ENCODE measurements at regions not wholly inside any gene's neighbourhood (a gene's known extent, or its start where the extent isn't known, plus 50 kb on each side); places are given as distances from the start of the nearest gene placed in this dataset.

DNA sequence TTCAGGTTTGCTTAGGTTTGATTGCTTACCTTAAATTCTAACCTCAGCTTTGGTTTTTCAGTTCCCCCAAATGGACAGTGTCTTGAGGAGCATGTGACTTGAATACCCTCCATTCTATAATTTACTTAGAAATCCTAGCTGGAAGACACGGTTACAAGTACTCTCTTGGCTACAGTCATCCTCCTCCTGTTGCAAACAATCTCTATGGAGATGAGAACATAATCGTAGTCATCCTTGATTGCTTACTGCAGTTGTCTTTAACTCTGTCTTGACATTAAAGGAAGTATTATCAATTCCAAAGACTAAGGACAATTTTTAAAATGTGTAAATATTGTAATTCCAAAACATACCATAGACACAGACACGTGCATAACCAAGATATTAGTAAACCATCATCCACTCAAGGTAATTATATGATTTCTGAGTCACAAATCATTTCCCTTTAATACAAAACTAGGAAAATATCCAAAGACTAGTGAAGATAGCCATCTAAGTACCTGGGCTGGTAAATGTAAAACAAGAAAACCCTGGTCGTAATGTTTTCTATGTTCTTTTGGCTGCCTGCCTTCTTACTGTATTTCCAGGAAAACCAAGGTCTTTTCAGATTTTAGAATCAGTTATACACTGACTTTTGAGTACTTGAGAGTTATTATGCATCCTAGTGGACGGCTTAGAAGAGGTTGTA lies 149.9 kb downstream of the CHRM3 start:
- DNase-seq = no peak
- no peak for ATAC-seq
- intact Hi-C loops (cut with DNase I) = no loop called here

DNA sequence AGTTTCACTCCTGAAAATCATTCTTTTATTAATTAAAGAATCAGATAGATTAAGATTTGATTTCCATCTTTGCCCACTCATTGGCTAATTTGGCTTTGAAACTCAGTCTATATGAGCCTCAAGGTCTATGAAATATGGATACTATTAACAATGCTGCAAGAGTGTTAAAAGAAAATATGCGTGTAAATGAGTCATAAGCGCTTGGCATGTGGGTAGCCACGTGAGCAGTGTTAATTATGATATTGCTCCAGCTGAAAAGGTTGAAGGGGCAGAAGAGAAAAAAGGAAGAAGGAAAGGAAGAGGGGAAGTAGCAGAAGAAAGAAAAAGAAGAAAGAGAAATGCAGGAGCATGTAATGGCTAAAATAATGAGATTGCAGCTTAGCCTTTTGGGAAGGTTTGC lies 151.4 kb downstream of the CHRM3 start:
- intact Hi-C loops (cut with DNase I) = no loop called here
- DNase-seq (no peak), ATAC-seq (no peak)

DNA sequence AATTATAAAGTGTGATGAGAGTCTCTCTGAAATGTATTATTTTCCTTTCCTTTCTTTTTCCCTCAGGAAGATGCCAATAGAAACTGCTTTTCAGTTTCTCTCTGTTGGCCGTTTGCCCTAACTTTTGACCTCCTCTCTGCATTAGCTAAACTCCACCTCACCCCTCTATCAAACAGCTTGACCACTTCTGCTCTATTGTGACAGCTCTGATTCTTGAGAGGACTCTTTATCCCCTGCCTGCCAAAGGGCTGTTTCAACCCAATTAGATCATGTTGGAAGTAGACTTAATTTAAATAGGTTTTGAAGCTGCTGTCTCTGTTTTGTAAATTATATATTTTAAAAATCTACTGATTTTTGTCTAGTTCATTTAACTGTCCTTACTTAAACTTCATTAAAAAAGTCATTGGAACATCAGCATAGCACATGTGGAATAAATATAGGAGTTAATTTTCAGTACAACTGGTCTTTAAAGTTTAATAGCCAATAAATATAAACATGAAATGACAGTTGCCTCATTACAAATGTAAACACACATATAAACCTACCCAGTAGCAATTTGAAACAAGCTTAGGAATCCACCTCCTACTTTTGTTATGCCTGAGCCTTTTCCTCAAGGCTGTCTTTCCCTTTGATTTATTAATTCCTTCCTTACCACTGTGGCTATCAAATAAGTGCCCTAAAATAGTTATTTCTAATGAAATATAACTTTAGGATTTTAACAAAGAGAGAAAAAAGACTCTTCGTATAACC lies 152.0 kb downstream of the CHRM3 start:
- DNase-seq = no peak
- ATAC-seq = no peak
- intact Hi-C loops (cut with DNase I) = no loop called here

DNA sequence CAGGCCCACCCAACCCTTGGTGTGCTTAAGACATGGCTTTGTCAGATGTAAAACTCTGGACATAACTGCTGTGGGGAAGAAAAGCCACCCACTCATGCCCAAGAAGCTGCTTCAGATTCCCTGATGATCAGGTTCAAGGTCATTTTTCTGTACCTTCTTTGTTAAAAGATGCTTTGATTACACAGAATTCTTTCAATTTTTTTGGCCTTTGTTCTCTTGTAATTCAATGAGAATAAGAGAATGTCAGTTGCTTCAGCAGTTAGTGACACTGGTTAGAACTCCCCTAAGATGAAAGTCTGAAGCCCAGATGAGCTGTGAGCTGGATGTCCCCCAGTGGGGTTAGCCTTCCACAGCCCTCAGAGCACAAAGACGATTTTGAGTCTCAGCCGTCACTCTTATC lies 152.7 kb downstream of the CHRM3 start:
- no peak for ATAC-seq
- no peak for DNase-seq
- intact Hi-C loops (cut with DNase I) = no loop called here

DNA sequence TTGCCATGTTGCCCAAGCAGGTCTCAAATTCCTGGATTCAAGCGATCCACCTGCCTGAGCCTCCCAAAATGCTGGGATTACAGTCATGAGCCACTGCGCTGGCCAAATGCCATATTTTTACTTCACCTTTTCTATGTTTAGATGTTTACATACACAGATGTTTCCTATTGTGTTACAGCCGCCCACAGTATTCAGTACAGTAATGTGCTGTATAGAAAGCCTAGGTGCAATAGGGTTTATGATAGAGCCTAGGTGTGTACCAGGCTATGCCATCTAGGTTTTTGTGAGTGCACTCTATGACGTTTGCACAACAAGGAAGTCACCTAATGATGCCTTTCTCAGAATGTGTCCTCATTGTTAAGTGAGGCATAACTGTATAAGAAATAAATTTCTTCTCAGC lies 153.4 kb downstream of the CHRM3 start:
- intact Hi-C loops (cut with DNase I) = no loop called here
- DNase-seq (no peak), ATAC-seq (no peak)

DNA sequence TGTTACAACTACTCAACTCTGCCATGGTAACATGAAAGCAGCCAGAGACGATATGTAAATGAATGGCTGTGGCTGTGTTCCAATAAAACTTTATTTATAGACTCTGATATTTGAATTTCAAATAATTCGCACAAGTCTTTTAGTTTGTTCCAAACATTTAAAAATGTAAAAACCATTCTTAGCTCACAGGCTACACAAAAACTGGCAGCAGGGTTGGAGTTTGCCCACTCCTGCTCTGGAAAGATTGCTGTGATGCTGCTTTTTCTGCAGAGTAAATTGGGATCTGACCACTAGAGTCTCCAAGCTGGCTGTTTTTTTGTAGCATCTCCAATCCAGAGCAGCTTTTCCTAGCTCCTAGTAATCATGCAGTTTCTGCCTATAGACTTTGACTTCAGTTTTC lies 157.5 kb downstream of the CHRM3 start:
- ATAC-seq = no peak
- DNase-seq = no peak
- intact Hi-C loops (cut with DNase I) = no loop called here

DNA sequence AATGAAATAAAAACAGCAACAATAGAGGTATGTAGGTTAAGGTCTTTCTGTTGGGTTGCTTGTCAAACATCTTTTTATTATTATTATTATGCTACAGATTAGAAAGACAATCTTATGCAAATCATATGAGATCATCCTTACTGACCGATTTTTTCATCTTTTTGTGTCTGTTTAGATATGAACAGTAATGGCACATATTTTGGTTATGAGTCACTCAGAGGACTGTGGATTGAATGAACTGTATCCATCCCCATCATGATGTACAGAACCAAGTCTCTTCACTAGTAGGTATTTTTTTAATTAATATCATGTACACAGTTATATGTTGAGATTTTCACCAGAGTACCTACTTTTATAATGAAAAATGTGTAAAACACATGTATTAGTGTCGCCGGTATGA lies 159.1 kb downstream of the CHRM3 start:
- ATAC-seq (no peak), DNase-seq (no peak)
- intact Hi-C loops (cut with DNase I) = no loop called here

DNA sequence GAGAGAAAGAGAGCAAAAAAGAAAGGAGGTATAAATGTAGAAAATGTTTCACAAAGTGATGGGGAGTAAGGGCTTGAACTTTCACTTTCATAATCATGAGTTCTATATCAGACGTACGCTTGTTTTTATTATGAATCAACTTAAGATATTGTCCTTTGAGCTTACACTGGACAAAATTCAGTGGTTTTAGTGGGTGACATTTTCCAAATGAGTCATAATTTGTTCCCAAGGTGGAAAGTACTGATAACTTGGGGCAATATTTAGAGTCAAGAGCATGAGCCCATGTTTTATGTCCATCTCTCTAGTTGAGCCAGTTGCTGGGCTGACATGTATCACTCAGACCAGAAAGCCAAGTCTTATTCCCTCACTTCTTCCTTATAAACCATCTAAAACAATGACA lies 161.6 kb downstream of the CHRM3 start:
- no peak for DNase-seq
- ATAC-seq = peak in 1 of 2 donors; percentile 17
- intact Hi-C loops (cut with DNase I) = no loop called here

DNA sequence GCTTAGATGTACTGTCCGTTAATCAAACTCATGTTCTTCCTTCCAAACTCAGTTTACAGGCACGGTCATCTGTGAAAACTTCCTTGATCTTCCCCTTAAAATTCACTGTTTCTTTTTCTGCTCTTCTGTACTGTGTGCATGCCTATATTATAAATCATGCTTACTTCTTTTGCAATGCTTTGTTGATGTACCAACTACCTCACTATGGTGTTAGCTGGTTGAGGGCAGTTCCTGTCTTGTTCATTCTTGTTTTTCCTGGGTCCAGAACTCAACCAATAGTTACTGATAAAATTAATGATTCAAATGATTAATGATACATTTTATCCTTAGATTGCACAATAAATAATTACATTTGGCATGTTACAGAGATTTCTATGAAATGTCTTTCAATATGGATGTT lies 163.8 kb downstream of the CHRM3 start:
- no peak for DNase-seq
- intact Hi-C loops (cut with DNase I) = no loop called here
- peak in 1 of 2 donors; percentile 71 for ATAC-seq

DNA sequence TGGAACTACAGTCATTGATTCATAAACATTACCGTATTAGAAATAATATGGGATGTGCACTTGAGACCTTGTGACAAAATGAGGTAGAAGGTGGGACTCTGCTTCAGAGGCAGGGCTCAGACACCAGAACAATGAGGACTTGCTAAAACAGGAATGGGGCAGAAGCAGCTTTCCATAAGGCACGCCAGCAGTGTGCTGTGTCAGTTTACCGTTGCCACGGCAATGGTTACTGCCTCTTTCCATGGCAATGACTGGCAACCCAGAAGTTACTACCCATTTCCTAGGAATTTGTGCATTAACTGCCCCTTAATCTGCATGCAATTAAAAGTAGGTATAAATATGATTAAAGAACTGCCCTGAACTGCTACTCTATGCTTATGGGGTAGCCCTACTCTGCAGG lies 169.0 kb downstream of the CHRM3 start:
- no peak for DNase-seq
- no peak for ATAC-seq
- intact Hi-C loops (cut with DNase I) = no loop called here

DNA sequence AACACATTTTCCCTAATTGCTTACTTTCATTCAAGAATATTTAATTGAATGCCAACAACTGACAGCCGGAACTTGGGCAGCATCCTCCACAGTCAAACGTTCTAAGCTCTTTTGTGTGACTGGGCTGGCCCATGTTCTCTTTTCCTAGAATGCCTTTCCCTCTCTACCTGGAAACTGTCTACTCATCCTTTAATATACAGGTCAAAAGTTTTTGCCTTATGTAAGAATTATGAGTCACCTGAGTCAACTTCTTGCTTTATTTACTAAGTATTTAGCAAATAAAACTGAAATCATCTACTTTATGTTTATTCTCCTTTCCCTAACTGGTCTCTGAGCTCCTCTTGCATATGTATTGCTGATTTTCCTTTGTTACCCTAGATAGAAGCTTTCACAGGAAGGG lies 172.2 kb downstream of the CHRM3 start:
- ATAC-seq = no peak
- intact Hi-C loops (cut with DNase I) = no loop called here
- DNase-seq = no peak

DNA sequence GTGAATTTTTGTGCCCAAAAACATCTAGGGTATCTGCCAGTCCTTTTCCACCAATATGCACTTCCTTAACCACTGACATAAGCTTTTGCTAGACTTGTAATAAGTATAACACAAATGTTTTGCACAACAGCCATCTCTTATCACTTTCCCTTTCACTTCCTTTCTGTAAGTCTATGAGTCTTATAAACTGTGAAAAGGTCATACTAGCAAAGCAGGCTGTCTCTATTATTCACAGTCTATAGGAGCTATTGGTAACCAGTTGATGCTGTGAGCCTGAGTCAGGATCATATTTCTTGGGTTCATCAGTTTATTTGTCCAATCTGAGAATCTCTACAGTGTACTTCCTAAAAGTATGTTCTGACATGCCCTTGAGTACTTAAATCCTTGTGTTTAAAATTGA lies 172.6 kb downstream of the CHRM3 start:
- intact Hi-C loops (cut with DNase I) = no loop called here
- no peak for DNase-seq

DNA sequence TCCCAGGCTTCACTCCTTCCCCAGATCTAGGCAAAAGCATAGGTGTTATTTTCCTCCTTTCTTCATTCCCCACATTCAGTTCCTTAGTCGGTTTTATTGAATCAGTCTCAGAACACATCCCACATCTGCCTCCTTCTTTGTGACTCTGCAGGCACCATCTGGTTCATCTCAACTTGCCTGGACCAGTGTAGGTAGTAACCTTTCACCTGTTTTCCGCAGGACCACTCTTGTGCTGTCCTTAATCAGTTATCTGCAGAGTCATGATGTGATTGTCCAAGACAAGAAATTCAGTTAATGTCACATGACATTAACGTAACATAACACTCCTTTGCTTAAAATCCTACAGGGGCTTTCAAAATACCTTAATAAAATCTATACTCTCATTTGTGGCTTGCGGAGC lies 174.6 kb downstream of the CHRM3 start:
- DNase-seq (no peak), ATAC-seq (no peak)
- intact Hi-C loops (cut with DNase I) = no loop called here

More for the DNA sequence above, 172.6 kb downstream of the CHRM3 start:
- ATAC-seq = peak in 1 of 2 donors; percentile 15

DNA sequence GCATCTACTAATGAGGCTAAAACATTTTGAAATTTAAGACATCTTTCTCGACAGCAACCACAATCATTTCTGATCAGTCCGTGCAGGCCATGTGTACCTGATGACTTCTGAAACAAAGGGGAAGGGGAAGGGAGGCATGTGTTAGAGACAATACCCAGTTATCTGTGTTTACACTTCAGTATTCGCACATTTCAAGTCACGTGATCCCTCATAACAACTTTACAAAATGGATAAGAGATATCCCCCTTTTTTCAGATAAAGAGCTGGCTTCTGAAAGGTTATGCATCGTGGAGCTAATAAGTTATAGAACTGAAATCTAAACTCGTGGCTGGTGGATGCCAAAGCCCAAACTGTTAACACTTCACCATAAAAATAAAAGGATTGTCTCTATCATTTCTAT lies 175.7 kb downstream of the CHRM3 start:
- DNase-seq (no peak), ATAC-seq (no peak)
- intact Hi-C loops (cut with DNase I) = no loop called here

DNA sequence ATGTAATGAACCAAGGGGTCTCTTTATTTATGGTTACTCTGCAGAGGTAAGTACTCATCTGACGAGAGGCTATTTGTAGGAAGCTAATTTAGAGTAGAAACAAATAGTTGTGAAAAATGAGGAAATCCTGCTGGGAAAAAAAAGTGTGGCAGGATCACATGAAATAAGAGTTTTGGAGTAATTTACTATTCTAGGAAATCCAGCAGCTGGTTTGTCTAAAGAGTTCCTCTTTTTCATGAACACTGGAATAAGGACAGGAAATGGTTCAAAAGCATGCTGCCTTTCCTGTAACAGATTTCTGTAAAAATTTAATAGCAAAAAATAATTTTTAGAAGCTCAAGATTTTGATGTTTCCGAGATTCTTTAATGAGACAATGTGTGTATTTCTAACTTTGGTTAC lies 177.3 kb downstream of the CHRM3 start:
- ATAC-seq (no peak), DNase-seq (no peak)
- intact Hi-C loops (cut with DNase I) = no loop called here

DNA sequence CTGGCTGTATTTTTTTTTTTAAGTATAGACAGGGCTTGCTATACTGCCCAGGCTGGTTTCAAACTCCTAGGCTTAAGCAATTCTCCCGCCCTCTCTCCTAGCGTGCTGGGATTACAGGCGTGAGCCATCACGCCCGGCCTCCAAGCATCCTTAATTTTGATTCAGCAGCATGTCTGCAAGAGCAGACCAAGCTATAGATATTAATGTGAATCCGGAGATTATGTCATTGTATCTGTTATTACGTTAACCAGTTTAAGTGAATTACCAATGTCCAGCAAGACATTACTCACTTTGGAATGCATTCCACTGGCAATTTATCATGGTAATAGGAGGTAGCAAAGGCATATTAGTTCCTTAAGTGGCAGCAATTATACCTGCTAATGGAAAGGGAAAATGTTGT lies 179.7 kb downstream of the CHRM3 start:
- ATAC-seq = no peak
- intact Hi-C loops (cut with DNase I) = no loop called here
- DNase-seq = no peak

DNA sequence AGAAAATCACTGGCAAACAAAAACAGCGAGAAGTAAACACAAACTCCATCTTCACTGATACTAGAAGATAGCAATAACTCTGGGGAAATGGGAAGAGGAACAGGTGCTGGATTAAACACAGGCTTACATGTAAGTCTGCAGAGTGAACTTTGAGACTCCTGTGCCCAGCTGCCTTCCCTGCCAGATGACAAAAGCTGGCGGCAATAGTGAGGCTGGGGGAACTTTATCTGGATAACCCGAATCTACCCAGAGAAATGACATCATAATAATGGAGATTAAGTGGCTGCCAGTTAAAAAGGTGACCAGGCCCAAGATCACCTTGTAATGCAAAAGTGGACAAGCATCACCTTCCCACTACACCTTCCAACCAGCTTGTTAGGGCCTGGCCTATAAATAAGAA lies 184.5 kb downstream of the CHRM3 start:
- intact Hi-C loops (cut with DNase I) = no loop called here
- DNase-seq = no peak
- ATAC-seq = no peak

DNA sequence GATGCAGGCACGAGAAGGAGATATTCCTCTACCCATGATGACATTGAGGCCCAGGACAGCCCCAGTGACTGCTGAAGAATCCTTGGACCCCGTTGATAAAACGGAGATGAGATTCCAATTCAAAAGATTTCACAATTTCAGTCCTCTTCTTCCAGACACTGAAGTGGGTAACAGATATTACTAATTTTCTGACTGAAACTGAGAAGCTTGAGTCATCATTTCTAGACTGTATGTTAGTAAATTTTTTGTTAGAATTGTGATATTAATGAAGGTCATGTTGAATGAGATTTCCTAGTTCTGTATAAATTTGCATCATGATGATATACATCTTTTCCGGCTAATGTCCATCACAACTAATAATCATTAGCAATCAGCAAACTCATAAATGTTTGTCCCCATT lies 185.8 kb downstream of the CHRM3 start:
- no peak for ATAC-seq
- DNase-seq = no peak
- intact Hi-C loops (cut with DNase I) = no loop called here

DNA sequence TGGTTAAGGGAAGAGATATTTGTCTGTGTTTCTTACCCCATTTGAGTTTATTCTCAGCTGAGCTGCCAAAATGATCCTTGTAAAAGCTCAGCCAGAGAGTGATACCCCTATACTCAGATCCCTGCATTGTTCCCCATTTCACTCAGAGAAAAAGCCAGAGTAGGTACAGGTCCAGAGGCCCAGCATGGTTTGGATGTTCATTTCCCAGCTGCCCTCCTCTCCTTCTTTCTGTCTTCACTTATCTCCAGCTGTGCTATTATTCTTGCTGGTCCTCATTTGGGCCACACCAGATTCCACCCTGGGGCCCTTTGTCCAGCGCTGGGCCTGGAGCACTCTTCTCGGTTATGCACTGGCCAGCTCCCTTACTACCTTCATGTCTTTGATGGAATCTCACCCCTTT lies 187.7 kb downstream of the CHRM3 start:
- intact Hi-C loops (cut with DNase I) = no loop called here
- no peak for ATAC-seq
- no peak for DNase-seq

DNA sequence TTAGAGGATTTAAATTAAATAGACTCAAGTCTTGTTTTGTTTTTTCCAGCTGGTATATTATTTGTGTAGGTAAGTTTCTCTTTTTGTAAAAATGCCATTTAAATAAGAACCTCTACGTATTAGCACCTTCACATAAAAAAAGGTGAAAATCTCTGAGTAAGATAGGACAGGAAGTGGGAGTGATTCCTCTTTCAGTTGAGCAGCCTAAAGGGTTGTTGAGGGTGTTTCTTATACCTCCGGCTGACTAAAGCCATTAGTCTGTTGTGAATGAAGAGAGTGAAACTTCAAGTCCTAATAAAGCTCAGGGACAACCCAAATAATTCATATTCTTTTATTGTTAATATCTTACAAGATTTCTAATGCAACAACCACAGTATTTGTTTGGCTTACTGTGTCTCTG lies 188.7 kb downstream of the CHRM3 start:
- DNase-seq = no peak
- ATAC-seq = no peak
- intact Hi-C loops (cut with DNase I) = no loop called here

DNA sequence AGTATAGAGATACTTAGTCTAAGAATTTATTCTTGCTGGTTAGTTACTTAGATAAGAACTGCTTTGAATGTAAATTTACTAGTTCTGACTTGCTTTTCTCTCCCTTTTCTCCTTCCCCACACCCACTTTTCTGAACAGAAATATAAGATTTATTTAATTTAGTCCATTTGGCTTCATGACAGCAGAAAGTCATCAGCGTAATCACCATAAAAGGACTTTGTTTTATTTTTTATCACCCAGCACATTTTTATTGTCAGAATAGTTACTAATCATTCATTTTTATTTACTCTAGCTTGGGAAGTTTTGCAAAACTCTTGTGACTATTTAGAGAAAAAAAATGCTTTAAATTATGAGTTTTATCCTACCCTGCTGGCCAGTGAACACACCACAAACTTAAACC lies 197.2 kb downstream of the CHRM3 start:
- no peak for ATAC-seq
- no peak for DNase-seq
- intact Hi-C loops (cut with DNase I) = no loop called here

All from left cardiac atrium (tissue), 4 donors.